ENCODE measurements at regions not wholly inside any gene's neighbourhood (a gene's known extent, or its start where the extent isn't known, plus 50 kb on each side); places are given as distances from the start of the nearest gene placed in this dataset.

DNA sequence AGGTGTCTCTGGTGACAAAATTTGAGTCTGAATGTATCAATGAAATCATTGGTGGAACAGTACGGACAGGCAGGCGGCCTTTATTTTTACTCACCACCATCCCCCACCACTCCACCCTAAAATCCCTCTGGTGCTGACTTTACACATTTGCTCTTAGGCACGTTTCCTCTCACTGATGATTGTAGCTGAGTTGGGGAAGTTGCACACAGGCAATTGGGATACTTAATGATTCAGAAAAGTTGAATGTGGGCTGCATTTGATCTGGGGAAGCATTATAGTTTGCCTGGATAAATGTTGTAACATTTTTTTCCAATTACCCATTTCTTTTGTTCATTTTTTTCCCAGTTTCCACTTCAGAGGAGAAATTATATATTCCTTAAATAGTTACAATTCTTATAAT lies 658.4 kb downstream of the TLR4 start (continued):
- TF ChIP-seq, protein P1, sequence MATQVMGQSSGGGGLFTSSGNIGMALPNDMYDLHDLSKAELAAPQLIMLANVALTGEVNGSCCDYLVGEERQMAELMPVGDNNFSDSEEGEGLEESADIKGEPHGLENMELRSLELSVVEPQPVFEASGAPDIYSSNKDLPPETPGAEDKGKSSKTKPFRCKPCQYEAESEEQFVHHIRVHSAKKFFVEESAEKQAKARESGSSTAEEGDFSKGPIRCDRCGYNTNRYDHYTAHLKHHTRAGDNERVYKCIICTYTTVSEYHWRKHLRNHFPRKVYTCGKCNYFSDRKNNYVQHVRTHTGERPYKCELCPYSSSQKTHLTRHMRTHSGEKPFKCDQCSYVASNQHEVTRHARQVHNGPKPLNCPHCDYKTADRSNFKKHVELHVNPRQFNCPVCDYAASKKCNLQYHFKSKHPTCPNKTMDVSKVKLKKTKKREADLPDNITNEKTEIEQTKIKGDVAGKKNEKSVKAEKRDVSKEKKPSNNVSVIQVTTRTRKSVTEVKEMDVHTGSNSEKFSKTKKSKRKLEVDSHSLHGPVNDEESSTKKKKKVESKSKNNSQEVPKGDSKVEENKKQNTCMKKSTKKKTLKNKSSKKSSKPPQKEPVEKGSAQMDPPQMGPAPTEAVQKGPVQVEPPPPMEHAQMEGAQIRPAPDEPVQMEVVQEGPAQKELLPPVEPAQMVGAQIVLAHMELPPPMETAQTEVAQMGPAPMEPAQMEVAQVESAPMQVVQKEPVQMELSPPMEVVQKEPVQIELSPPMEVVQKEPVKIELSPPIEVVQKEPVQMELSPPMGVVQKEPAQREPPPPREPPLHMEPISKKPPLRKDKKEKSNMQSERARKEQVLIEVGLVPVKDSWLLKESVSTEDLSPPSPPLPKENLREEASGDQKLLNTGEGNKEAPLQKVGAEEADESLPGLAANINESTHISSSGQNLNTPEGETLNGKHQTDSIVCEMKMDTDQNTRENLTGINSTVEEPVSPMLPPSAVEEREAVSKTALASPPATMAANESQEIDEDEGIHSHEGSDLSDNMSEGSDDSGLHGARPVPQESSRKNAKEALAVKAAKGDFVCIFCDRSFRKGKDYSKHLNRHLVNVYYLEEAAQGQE (IDR thresholded peaks at IDR 0.05; ENCODE audit: unreplicated experiment) = no peak
- TF ChIP-seq STAT1 (IDR thresholded peaks at IDR 0.05; ENCODE audit: unreplicated experiment) (no peak), ZNF114 (CRISPR knock-in tag; IDR thresholded peaks at IDR 0.05) (no peak), CREB1 (CRISPR knock-in tag; IDR thresholded peaks at IDR 0.05; ENCODE audit: low read depth) (no peak), EZH2 (IDR thresholded peaks at IDR 0.05; ENCODE audit: low read depth, unreplicated experiment) (no peak), POLR2AphosphoS5 (IDR thresholded peaks at IDR 0.05; ENCODE audit: low read depth) (no peak), EZH2phosphoT487 (IDR thresholded peaks at IDR 0.05; ENCODE audit: unreplicated experiment) (no peak)
- TF ChIP-seq, protein P2, sequence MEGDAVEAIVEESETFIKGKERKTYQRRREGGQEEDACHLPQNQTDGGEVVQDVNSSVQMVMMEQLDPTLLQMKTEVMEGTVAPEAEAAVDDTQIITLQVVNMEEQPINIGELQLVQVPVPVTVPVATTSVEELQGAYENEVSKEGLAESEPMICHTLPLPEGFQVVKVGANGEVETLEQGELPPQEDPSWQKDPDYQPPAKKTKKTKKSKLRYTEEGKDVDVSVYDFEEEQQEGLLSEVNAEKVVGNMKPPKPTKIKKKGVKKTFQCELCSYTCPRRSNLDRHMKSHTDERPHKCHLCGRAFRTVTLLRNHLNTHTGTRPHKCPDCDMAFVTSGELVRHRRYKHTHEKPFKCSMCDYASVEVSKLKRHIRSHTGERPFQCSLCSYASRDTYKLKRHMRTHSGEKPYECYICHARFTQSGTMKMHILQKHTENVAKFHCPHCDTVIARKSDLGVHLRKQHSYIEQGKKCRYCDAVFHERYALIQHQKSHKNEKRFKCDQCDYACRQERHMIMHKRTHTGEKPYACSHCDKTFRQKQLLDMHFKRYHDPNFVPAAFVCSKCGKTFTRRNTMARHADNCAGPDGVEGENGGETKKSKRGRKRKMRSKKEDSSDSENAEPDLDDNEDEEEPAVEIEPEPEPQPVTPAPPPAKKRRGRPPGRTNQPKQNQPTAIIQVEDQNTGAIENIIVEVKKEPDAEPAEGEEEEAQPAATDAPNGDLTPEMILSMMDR (conservative IDR thresholded peaks at IDR 0.05; ENCODE audit: low read depth in 2 of 2) = no peak
- TF ChIP-seq, protein P3, sequence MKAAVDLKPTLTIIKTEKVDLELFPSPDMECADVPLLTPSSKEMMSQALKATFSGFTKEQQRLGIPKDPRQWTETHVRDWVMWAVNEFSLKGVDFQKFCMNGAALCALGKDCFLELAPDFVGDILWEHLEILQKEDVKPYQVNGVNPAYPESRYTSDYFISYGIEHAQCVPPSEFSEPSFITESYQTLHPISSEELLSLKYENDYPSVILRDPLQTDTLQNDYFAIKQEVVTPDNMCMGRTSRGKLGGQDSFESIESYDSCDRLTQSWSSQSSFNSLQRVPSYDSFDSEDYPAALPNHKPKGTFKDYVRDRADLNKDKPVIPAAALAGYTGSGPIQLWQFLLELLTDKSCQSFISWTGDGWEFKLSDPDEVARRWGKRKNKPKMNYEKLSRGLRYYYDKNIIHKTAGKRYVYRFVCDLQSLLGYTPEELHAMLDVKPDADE (IDR thresholded peaks at IDR 0.05) = no peak

DNA sequence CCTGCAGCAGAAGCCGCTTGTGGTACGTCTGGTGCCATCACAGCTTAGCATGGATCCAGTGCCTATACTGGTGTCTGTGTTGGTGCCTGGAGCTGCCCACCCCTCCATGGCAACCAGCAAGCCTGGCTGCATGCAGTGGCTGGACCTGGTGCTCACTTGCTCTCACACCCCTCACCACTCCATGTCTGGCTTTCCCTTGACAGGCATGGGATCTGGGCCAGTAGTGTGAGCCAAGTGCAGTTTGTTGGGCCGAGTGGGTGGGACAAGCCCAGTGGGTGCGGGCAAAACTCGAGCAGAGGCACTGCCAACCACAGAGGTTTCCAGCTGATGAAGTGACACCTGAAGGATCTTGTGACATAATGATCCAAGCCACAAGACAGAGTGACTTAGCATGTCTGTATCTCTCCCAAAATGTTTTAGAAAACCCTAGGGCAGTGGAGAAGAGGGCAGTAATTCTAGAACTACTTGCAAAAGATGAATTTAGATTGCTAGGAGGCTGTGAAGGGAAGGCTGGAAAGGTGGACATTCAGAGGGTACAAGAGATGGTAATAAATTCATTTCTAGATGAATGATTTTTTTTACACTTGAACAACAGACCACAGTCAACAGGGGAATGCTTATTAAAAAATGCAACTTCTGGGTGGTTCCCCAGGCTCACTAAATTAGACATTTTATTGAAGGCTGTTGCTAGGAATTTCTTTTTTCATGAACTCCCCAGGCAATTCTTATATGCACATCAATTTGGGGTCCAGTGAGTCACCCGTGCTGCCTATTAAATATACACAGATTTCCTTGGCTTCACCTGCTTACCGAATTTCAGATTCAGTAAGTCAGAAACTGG lies 660.3 kb downstream of the TLR4 start:
- H2AFZ ChIP-seq = no peak overlapping the region
- no peaks in the 10 kb centered on the region for H3K27me3 Mint-ChIP-seq (ENCODE audit: insufficient read depth, low read depth, poor library complexity)
- H3K4me1 ChIP-seq (ENCODE audit: insufficient read depth) = no peaks in the 10 kb centered on the region
- no peaks in the 10 kb centered on the region for H4K20me1 ChIP-seq (replicated peaks; ENCODE audit: insufficient read depth)
- H3K4me1 Mint-ChIP-seq = no peaks in the 10 kb centered on the region; the same call in 2 of the 3 replicates
- peaks cover 13% of the 10 kb centered on the region; the same call in 2 of the 3 replicates for H3K36me3 Mint-ChIP-seq (ENCODE audit: low read depth)
- H3K4me2 ChIP-seq = no peak overlapping the region
- H3K27me3 ChIP-seq (ENCODE audit: insufficient read depth) = no peaks in the 10 kb centered on the region
- DNase-seq (ENCODE audit: low spot score) (no peak), ATAC-seq (no peak)
- H3K4me3 ChIP-seq = no peak overlapping the region
- H3K4me3 Mint-ChIP-seq = no peak overlapping the region
- no peak overlapping the region for H3K27ac Mint-ChIP-seq
- H3K9me2 ChIP-seq (ENCODE audit: insufficient read depth) = 0 out of 2 replicates have a peak, but pooled peaks cover 9% of the 10 kb centered on the region
- H3K27ac ChIP-seq (ENCODE audit: low read depth) = no peak overlapping the region
- H3K9me3 Mint-ChIP-seq = peaks cover 74% of the 10 kb centered on the region
- H3K79me2 ChIP-seq (replicated peaks; ENCODE audit: insufficient read depth) = no peaks in the 10 kb centered on the region
- no peaks in the 10 kb centered on the region for H3K36me3 ChIP-seq (ENCODE audit: insufficient read depth)
- H3F3A ChIP-seq (replicated peaks; ENCODE audit: low read depth) = no peaks in the 10 kb centered on the region
- TF ChIP-seq JUNB (IDR thresholded peaks at IDR 0.05; ENCODE audit: unreplicated experiment) (no peak), EZH2phosphoT487 (IDR thresholded peaks at IDR 0.05; ENCODE audit: unreplicated experiment) (no peak), ZNF331 (CRISPR knock-in tag; IDR thresholded peaks at IDR 0.05; ENCODE audit: low read depth) (no peak), POLR2AphosphoS5 (IDR thresholded peaks at IDR 0.05; ENCODE audit: low read depth) (no peak), EZH2 (IDR thresholded peaks at IDR 0.05; ENCODE audit: low read depth, unreplicated experiment) (no peak), NANOG (IDR thresholded peaks at IDR 0.05; ENCODE audit: borderline replicate concordance) (no peak)
- TF ChIP-seq, protein P3 (IDR thresholded peaks at IDR 0.05) = no peak
- TF ChIP-seq, protein P1 (IDR thresholded peaks at IDR 0.05; ENCODE audit: unreplicated experiment) = no peak
- TF ChIP-seq, protein P2 (conservative IDR thresholded peaks at IDR 0.05; ENCODE audit: low read depth in 2 of 2) = no peak

Measured in GM23338 (cell line).